HepG2 (cell line): ENCODE measurements at regions not wholly inside any gene's neighbourhood (a gene's known extent, or its start where the extent isn't known, plus 50 kb on each side); places are given as distances from the start of the nearest gene placed in this dataset.

Experiments
- BCL6 ChIP-seq: IDR thresholded peaks from 2 replicates; pipeline ENCODE4 v1.6.1; 2016; ENCODE audit warnings: missing genetic modification reagents, missing compliant biosample characterization
- DNMT3B ChIP-seq: conservative IDR thresholded peaks from 2 replicates; pipeline ENCODE4 v1.6.1; 2016; ENCODE audit warnings: missing biosample characterization, control low read depth
- GZF1 ChIP-seq: sonication (generic); formaldehyde crosslinking; IDR thresholded peaks from 2 replicates; pipeline ENCODE4 v1.5.1; 2020; ENCODE audit warnings: mild to moderate bottlenecking, missing genetic modification reagents
- HNF4G ChIP-seq, 2 experiments: sonication (generic) in 1 of 2; formaldehyde crosslinking in 1 of 2; IDR thresholded peaks; 2 replicates each; pipeline versions ENCODE4 v1.4.0 to v1.6.1; 2011 to 2020; ENCODE audit warnings: borderline replicate concordance in 2 of 2, low read depth in 2 of 2, mild to moderate bottlenecking in 2 of 2, low read length in 1 of 2, missing genetic modification reagents in 1 of 2, moderate library complexity in 1 of 2
- HNRNPH1 ChIP-seq: fragments of 200-400 bp; formaldehyde crosslinking; optimal IDR thresholded peaks from 2 replicates; pipeline ENCODE3; 2017; ENCODE audit warnings: mild to moderate bottlenecking, low read depth, low read length
- IRF2 ChIP-seq: IDR thresholded peaks from 2 replicates; pipeline ENCODE4 v1.6.1; 2018; ENCODE audit warnings: missing genetic modification reagents, missing compliant biosample characterization
- KLF11 ChIP-seq: IDR thresholded peaks from 2 replicates; pipeline ENCODE4 v1.6.1; 2016; ENCODE audit warnings: missing compliant biosample characterization
- RERE ChIP-seq: IDR thresholded peaks from 2 replicates; pipeline ENCODE4 v1.6.1; 2016; ENCODE audit warnings: low read depth, missing genetic modification reagents, missing compliant biosample characterization
- SNAPC2 ChIP-seq: sonication (generic); formaldehyde crosslinking; IDR thresholded peaks from 2 replicates; pipeline ENCODE4 v1.8.1; 2022; ENCODE audit warnings: mild to moderate bottlenecking, missing genetic modification reagents
- TCF12 ChIP-seq, 2 experiments: fragments of 450-650 bp in 1 of 2; sonication (generic) in 1 of 2; formaldehyde crosslinking in 1 of 2; IDR thresholded peaks; 2 replicates each; pipeline versions ENCODE4 v1.6.1 to v1.8.0; 2017 to 2022; ENCODE audit warnings: antibody characterized with exemption in 1 of 2, mild to moderate bottlenecking in 1 of 2, missing genetic modification reagents in 1 of 2, moderate library complexity in 1 of 2
- THAP11 ChIP-seq: IDR thresholded peaks from 2 replicates; pipeline ENCODE4 v1.6.1; 2016; ENCODE audit warnings: missing biosample characterization, missing genetic modification reagents
- THAP7 ChIP-seq: sonication (generic); formaldehyde crosslinking; IDR thresholded peaks from 2 replicates; pipeline ENCODE4 v1.8.1; 2023; ENCODE audit warnings: mild to moderate bottlenecking, missing genetic modification reagents
- ZBTB38 ChIP-seq: sonication (generic); formaldehyde crosslinking; IDR thresholded peaks from 2 replicates; pipeline ENCODE4 v1.5.1; 2020; ENCODE audit warnings: mild to moderate bottlenecking, missing genetic modification reagents
- ZBTB4 ChIP-seq: sonication (generic); formaldehyde crosslinking; IDR thresholded peaks from 2 replicates; pipeline ENCODE4 v1.4.0; 2020; ENCODE audit warnings: missing genetic modification reagents, mild to moderate bottlenecking, borderline replicate concordance
- ZKSCAN5 ChIP-seq: sonication (generic); formaldehyde crosslinking; IDR thresholded peaks from 2 replicates; pipeline ENCODE4 v1.5.1; 2020; ENCODE audit warnings: mild to moderate bottlenecking, missing genetic modification reagents
- ZNF124 ChIP-seq: sonication (generic); formaldehyde crosslinking; IDR thresholded peaks from 2 replicates; pipeline ENCODE4 v1.4.0; 2020; ENCODE audit warnings: missing genetic modification reagents
- ZNF180 ChIP-seq: sonication (generic); formaldehyde crosslinking; IDR thresholded peaks from 2 replicates; pipeline ENCODE4 v1.4.0; 2020; ENCODE audit warnings: low read depth, missing genetic modification reagents, borderline replicate concordance
- ZNF558 ChIP-seq: sonication (generic); formaldehyde crosslinking; IDR thresholded peaks from 2 replicates; pipeline ENCODE4 v1.9.0; 2022; ENCODE audit warnings: mild to moderate bottlenecking, missing genetic modification reagents, borderline replicate concordance
- ZNF570 ChIP-seq: sonication (generic); formaldehyde crosslinking; IDR thresholded peaks from 2 replicates; pipeline ENCODE4 v1.4.0; 2020; ENCODE audit warnings: mild to moderate bottlenecking, missing genetic modification reagents, borderline replicate concordance
- ZNF720 ChIP-seq: sonication (generic); formaldehyde crosslinking; IDR thresholded peaks from 2 replicates; pipeline ENCODE4 v1.4.0; 2020; ENCODE audit warnings: missing genetic modification reagents
- ZSCAN21 ChIP-seq: sonication (generic); formaldehyde crosslinking; IDR thresholded peaks from 2 replicates; pipeline ENCODE4 v1.8.0; 2022; ENCODE audit warnings: mild to moderate bottlenecking, missing genetic modification reagents, moderate library complexity, borderline replicate concordance

- TF ChIP-seq THAP11 (CRISPR knock-in tag): no peak
- TF ChIP-seq ZSCAN21: no peak
- no peak for TF ChIP-seq ZNF558
- TF ChIP-seq ZNF720 (CRISPR knock-in tag): no peak
- no peak for TF ChIP-seq ZBTB38 (CRISPR knock-in tag)
- TF ChIP-seq SNAPC2 (CRISPR knock-in tag): no peak
- TF ChIP-seq HNRNPH1: no peak
- no peak for TF ChIP-seq KLF11 (CRISPR knock-in tag)
- no peak for TF ChIP-seq RERE
- TF ChIP-seq ZNF180: no peak
- no peak for TF ChIP-seq ZBTB4 (CRISPR knock-in tag)
- no peak for TF ChIP-seq THAP7
- no peak for TF ChIP-seq ZKSCAN5
- no peak for TF ChIP-seq ZNF570
- TF ChIP-seq ZNF124 (CRISPR knock-in tag): no peak
- TF ChIP-seq TCF12 (IDR thresholded peaks at IDR 0.05): no peak
- TF ChIP-seq TCF12 (CRISPR knock-in tag; IDR thresholded peaks at IDR 0.05): no peak
- TF ChIP-seq GZF1 (CRISPR knock-in tag): no peak
- TF ChIP-seq DNMT3B (CRISPR knock-in tag): no peak
- TF ChIP-seq IRF2 (CRISPR knock-in tag): no peak
- peak; percentile 84 for TF ChIP-seq BCL6
- TF ChIP-seq HNF4G (IDR thresholded peaks at IDR 0.05; ENCODE audit: borderline replicate concordance, low read depth, low read length): no peak
- no peak for TF ChIP-seq HNF4G (CRISPR knock-in tag; IDR thresholded peaks at IDR 0.05; ENCODE audit: borderline replicate concordance, low read depth)
Observed at GRCh38 chr13:89899302-89900103, 1448.0 kb upstream of the MIR17HG start (continued).
